GM23338 (cell line): ENCODE measurements at regions not wholly inside any gene's neighbourhood (a gene's known extent, or its start where the extent isn't known, plus 50 kb on each side); places are given as distances from the start of the nearest gene placed in this dataset.

Experiments used
- ATAC-seq: fragments of 200-7000 bp; cut with Tn5 transposase; 3 replicates; pipeline ENCODE4 v1.9.1; 2020
- DNase-seq: peaks from one replicate; pipeline ENCODE4 v3.0.0-alpha.2; 2015; ENCODE audit warnings: low spot score
- H2AFZ ChIP-seq: fragments of 200-600 bp; sonication (generic); 2 replicates; pipeline ENCODE4 v1.8.0; 2016; ENCODE audit warnings: antibody characterized with exemption, mild to moderate bottlenecking, moderate library complexity
- H3F3A ChIP-seq: fragments of 200-600 bp; sonication (generic); replicated peaks from 2 replicates; pipeline ENCODE4 v1.8.0; 2017; ENCODE audit warnings: antibody characterized with exemption, mixed run types, low read depth
- H3K27ac ChIP-seq: fragments of 200-600 bp; sonication (generic); 2 replicates; pipeline ENCODE4 v1.6.1; 2016; ENCODE audit warnings: low read depth
- H3K27me3 ChIP-seq: fragments of 200-600 bp; sonication (generic); 2 replicates; pipeline ENCODE4 v1.8.0; 2016; ENCODE audit warnings: mild to moderate bottlenecking, mixed run types, moderate library complexity; ENCODE audit not compliant: insufficient read depth
- H3K36me3 ChIP-seq: fragments of 200-600 bp; sonication (generic); 2 replicates; pipeline ENCODE4 v1.8.0; 2016; ENCODE audit warnings: mild to moderate bottlenecking; ENCODE audit not compliant: insufficient read depth
- H3K4me1 ChIP-seq: fragments of 200-600 bp; sonication (generic); 2 replicates; pipeline ENCODE4 v1.8.0; 2016; ENCODE audit warnings: mild to moderate bottlenecking, moderate library complexity; ENCODE audit not compliant: insufficient read depth
- H3K4me2 ChIP-seq: fragments of 200-600 bp; sonication (generic); 2 replicates; pipeline ENCODE4 v1.7.1; 2017; ENCODE audit warnings: mixed run types
- H3K4me3 ChIP-seq: fragments of 200-600 bp; sonication (generic); 2 replicates; pipeline ENCODE4 v1.6.1; 2016; ENCODE audit warnings: mixed run types
- H3K79me2 ChIP-seq: fragments of 200-600 bp; sonication (generic); replicated peaks from 2 replicates; pipeline ENCODE4 v1.8.0; 2017; ENCODE audit warnings: mild to moderate bottlenecking; ENCODE audit not compliant: insufficient read depth
- H3K9me2 ChIP-seq: fragments of 200-600 bp; sonication (generic); 2 replicates; pipeline ENCODE4 v1.8.0; 2017; ENCODE audit not compliant: insufficient read depth
- H4K20me1 ChIP-seq: fragments of 200-600 bp; sonication (generic); replicated peaks from 2 replicates; pipeline ENCODE4 v1.8.0; 2017; ENCODE audit warnings: mild to moderate bottlenecking; ENCODE audit not compliant: insufficient read depth
- H3K27ac Mint-ChIP-seq: 2 replicates; pipeline ENCODE4 v1.8.0; 2020; ENCODE audit warnings: inconsistent platforms, mild to moderate bottlenecking, moderate library complexity, mixed read lengths
- H3K27me3 Mint-ChIP-seq: 3 replicates; pipeline ENCODE4 v1.8.0; 2022; ENCODE audit warnings: low read depth, mild to moderate bottlenecking, moderate library complexity, mixed read lengths, inconsistent platforms; ENCODE audit not compliant: insufficient read depth, poor library complexity
- H3K36me3 Mint-ChIP-seq: 3 replicates; pipeline ENCODE4 v1.8.0; 2021; ENCODE audit warnings: low read depth, mild to moderate bottlenecking, inconsistent platforms, moderate library complexity, mixed read lengths
- H3K4me1 Mint-ChIP-seq: 3 replicates; pipeline ENCODE4 v1.8.0; 2020; ENCODE audit warnings: mild to moderate bottlenecking, inconsistent platforms, mixed read lengths
- H3K4me3 Mint-ChIP-seq: 3 replicates; pipeline ENCODE4 v1.8.0; 2021; ENCODE audit warnings: moderate library complexity, mild to moderate bottlenecking, inconsistent platforms, mixed read lengths
- H3K9me3 Mint-ChIP-seq: 3 replicates; pipeline ENCODE4 v1.8.0; 2020; ENCODE audit warnings: moderate library complexity, mild to moderate bottlenecking, inconsistent platforms, mixed read lengths
- ETS1 ChIP-seq: IDR thresholded peaks from 2 replicates; pipeline ENCODE4 v1.6.1; 2016; ENCODE audit warnings: antibody characterized with exemption
- EZH2 ChIP-seq: fragments of 200-600 bp; sonication (generic); IDR thresholded peaks from one replicate; pipeline ENCODE4 v1.8.0; 2017; ENCODE audit warnings: antibody characterized with exemption, mild to moderate bottlenecking, low read depth; ENCODE audit not compliant: unreplicated experiment
- REST ChIP-seq: IDR thresholded peaks from one replicate; pipeline ENCODE4 v1.6.1; 2018; ENCODE audit warnings: antibody characterized with exemption; ENCODE audit not compliant: unreplicated experiment

- H3K4me2 ChIP-seq: no peak overlapping the region
- Mint-ChIP-seq H3K4me1 (no peaks in the 10 kb centered on the region), H3K36me3 (no peaks in the 10 kb centered on the region; the same call in 2 of the 3 replicates), H3K27me3 (peaks cover 2% of the 10 kb centered on the region), H3K4me3 (no peak overlapping the region), H3K9me3 (peaks cover 81% of the 10 kb centered on the region), H3K27ac (no peak overlapping the region)
- H3K9me2 ChIP-seq: no peaks in the 10 kb centered on the region
- no peak overlapping the region for H2AFZ ChIP-seq
- ATAC-seq (no peak), DNase-seq (no peak)
- no peak overlapping the region for H3K27ac ChIP-seq
- H3K79me2 ChIP-seq: no peaks in the 10 kb centered on the region
- H3K36me3 ChIP-seq: no peaks in the 10 kb centered on the region
- no peaks in the 10 kb centered on the region for H3F3A ChIP-seq
- H3K4me1 ChIP-seq: no peaks in the 10 kb centered on the region
- H3K4me3 ChIP-seq: no peak overlapping the region
- H4K20me1 ChIP-seq: no peaks in the 10 kb centered on the region
- no peak for TF ChIP-seq EZH2
- no peak for TF ChIP-seq REST
- H3K27me3 ChIP-seq: no peaks in the 10 kb centered on the region
Measured at GRCh38 chrY:10035136-10035535, 507.5 kb downstream of the TSPY10 start.

- Histone ChIP-seq H3K9me2 (no peaks in the 10 kb centered on the region), H3K4me2 (no peak overlapping the region), H3K4me1 (no peaks in the 10 kb centered on the region), H3K27me3 (no peaks in the 10 kb centered on the region), H2AFZ (no peak overlapping the region), H3K4me3 (no peak overlapping the region), H3K27ac (no peak overlapping the region), H4K20me1 (no peaks in the 10 kb centered on the region), H3K36me3 (no peaks in the 10 kb centered on the region), H3K79me2 (no peaks in the 10 kb centered on the region), H3F3A (no peaks in the 10 kb centered on the region)
- no peaks in the 10 kb centered on the region; the same call in 2 of the 3 replicates for H3K36me3 Mint-ChIP-seq
- H3K27me3 Mint-ChIP-seq: peaks cover 2% of the 10 kb centered on the region
- no peaks in the 10 kb centered on the region for H3K4me1 Mint-ChIP-seq
- DNase-seq (no peak), ATAC-seq (no peak)
- H3K27ac Mint-ChIP-seq: no peak overlapping the region
- no peak for TF ChIP-seq ETS1
- H3K4me3 Mint-ChIP-seq: no peak overlapping the region
- peaks cover 75% of the 10 kb centered on the region for H3K9me3 Mint-ChIP-seq
Measured at GRCh38 chrY:10037856-10038255, 510.2 kb downstream of the TSPY10 start.
